ENCODE measurements at regions not wholly inside any gene's neighbourhood (a gene's known extent, or its start where the extent isn't known, plus 50 kb on each side); places are given as distances from the start of the nearest gene placed in this dataset.

GRCh38 chr1:195495720-195496635 is 1112.3 kb downstream of the KCNT2 start:
- peak; percentile 29 for TF ChIP-seq CTCF (IDR thresholded peaks at IDR 0.05)
- TF ChIP-seq EZH2phosphoT487 (IDR thresholded peaks at IDR 0.05), result no peak
- no peak for TF ChIP-seq EZH2 (IDR thresholded peaks at IDR 0.05)

All from neural progenitor cell (in vitro differentiated cells).